ENCODE measurements at regions not wholly inside any gene's neighbourhood (a gene's known extent, or its start where the extent isn't known, plus 50 kb on each side); places are given as distances from the start of the nearest gene placed in this dataset.

GRCh38 chr13:106263801-106264200, 271.7 kb downstream of the EFNB2 start:
- H3K9me3 Mint-ChIP-seq: no peaks in the 10 kb centered on the region
- no peak overlapping the region for H3K4me3 Mint-ChIP-seq
- H3K27ac Mint-ChIP-seq: no peak overlapping the region
- no peaks in the 10 kb centered on the region for H3K27me3 Mint-ChIP-seq
- no peaks in the 10 kb centered on the region for H3K4me1 Mint-ChIP-seq
- H3K36me3 Mint-ChIP-seq: no peaks in the 10 kb centered on the region
- ATAC-seq: no peak

- H3K27me3 Mint-ChIP-seq: no peaks in the 10 kb centered on the region
- ATAC-seq: no peak
- no peaks in the 10 kb centered on the region for H3K4me1 Mint-ChIP-seq
- no peaks in the 10 kb centered on the region for H3K9me3 Mint-ChIP-seq
- no peak overlapping the region for H3K4me3 Mint-ChIP-seq
- H3K36me3 Mint-ChIP-seq: no peaks in the 10 kb centered on the region
- H3K27ac Mint-ChIP-seq: no peak overlapping the region
Observed at GRCh38 chr13:106262886-106263285, 272.6 kb downstream of the EFNB2 start.

- Mint-ChIP-seq H3K27ac (no peak overlapping the region), H3K4me1 (no peaks in the 10 kb centered on the region), H3K9me3 (no peaks in the 10 kb centered on the region), H3K4me3 (no peak overlapping the region), H3K36me3 (no peaks in the 10 kb centered on the region), H3K27me3 (no peaks in the 10 kb centered on the region)
- no peak for ATAC-seq
Observed at GRCh38 chr13:106261450-106261849, 274.0 kb downstream of the EFNB2 start.

- Mint-ChIP-seq H3K27me3 (no peaks in the 10 kb centered on the region), H3K36me3 (no peaks in the 10 kb centered on the region), H3K4me3 (no peak overlapping the region), H3K4me1 (no peaks in the 10 kb centered on the region), H3K9me3 (no peaks in the 10 kb centered on the region), H3K27ac (no peak overlapping the region)
- no peak for ATAC-seq
Observed at GRCh38 chr13:106260352-106260751, 275.1 kb downstream of the EFNB2 start.

- Mint-ChIP-seq H3K4me3 (no peak overlapping the region), H3K36me3 (no peaks in the 10 kb centered on the region), H3K4me1 (no peaks in the 10 kb centered on the region), H3K9me3 (no peaks in the 10 kb centered on the region), H3K27ac (no peak overlapping the region), H3K27me3 (no peaks in the 10 kb centered on the region)
- no peak for ATAC-seq
Observed at GRCh38 chr13:106259928-106260327, 275.5 kb downstream of the EFNB2 start.

GRCh38 chr13:106246666-106247188, 288.7 kb downstream of the EFNB2 start:
- H3K9me3 Mint-ChIP-seq: no peaks in the 10 kb centered on the region
- no peaks in the 10 kb centered on the region for H3K27me3 Mint-ChIP-seq
- ATAC-seq: no peak
- no peak overlapping the region for H3K4me3 Mint-ChIP-seq
- no peak overlapping the region for H3K27ac Mint-ChIP-seq
- H3K4me1 Mint-ChIP-seq: no peaks in the 10 kb centered on the region
- H3K36me3 Mint-ChIP-seq: no peaks in the 10 kb centered on the region

GRCh38 chr13:106246242-106246641, 289.2 kb downstream of the EFNB2 start:
- no peaks in the 10 kb centered on the region for H3K9me3 Mint-ChIP-seq
- H3K36me3 Mint-ChIP-seq: no peaks in the 10 kb centered on the region
- no peak overlapping the region for H3K27ac Mint-ChIP-seq
- no peaks in the 10 kb centered on the region for H3K27me3 Mint-ChIP-seq
- no peaks in the 10 kb centered on the region for H3K4me1 Mint-ChIP-seq
- no peak for ATAC-seq
- no peak overlapping the region for H3K4me3 Mint-ChIP-seq

GRCh38 chr13:106243011-106243565, 292.4 kb downstream of the EFNB2 start:
- no peaks in the 10 kb centered on the region for H3K36me3 Mint-ChIP-seq
- ATAC-seq: no peak
- no peaks in the 10 kb centered on the region for H3K27me3 Mint-ChIP-seq
- H3K4me3 Mint-ChIP-seq: no peak overlapping the region
- no peaks in the 10 kb centered on the region for H3K4me1 Mint-ChIP-seq
- no peak overlapping the region for H3K27ac Mint-ChIP-seq
- no peaks in the 10 kb centered on the region for H3K9me3 Mint-ChIP-seq

GRCh38 chr13:106241974-106242953, 293.2 kb downstream of the EFNB2 start:
- H3K27me3 Mint-ChIP-seq: no peaks in the 10 kb centered on the region
- no peak for ATAC-seq
- no peak overlapping the region for H3K4me3 Mint-ChIP-seq
- H3K9me3 Mint-ChIP-seq: no peaks in the 10 kb centered on the region
- H3K4me1 Mint-ChIP-seq: no peaks in the 10 kb centered on the region
- no peak overlapping the region for H3K27ac Mint-ChIP-seq
- no peaks in the 10 kb centered on the region for H3K36me3 Mint-ChIP-seq

- H3K36me3 Mint-ChIP-seq: no peaks in the 10 kb centered on the region
- no peak for ATAC-seq
- no peaks in the 10 kb centered on the region for H3K4me1 Mint-ChIP-seq
- H3K4me3 Mint-ChIP-seq: no peak overlapping the region
- H3K9me3 Mint-ChIP-seq: no peaks in the 10 kb centered on the region
- H3K27me3 Mint-ChIP-seq: no peaks in the 10 kb centered on the region
- no peak overlapping the region for H3K27ac Mint-ChIP-seq
Observed at GRCh38 chr13:106238690-106239089, 296.8 kb downstream of the EFNB2 start.

- H3K4me3 Mint-ChIP-seq: no peak overlapping the region
- no peaks in the 10 kb centered on the region for H3K4me1 Mint-ChIP-seq
Observed at GRCh38 chr13:106234636-106235035, 300.8 kb downstream of the EFNB2 start.

GRCh38 chr13:106233134-106233735, 302.2 kb downstream of the EFNB2 start:
- no peak overlapping the region for H3K4me3 Mint-ChIP-seq
- no peaks in the 10 kb centered on the region for H3K4me1 Mint-ChIP-seq
- H3K27ac Mint-ChIP-seq: no peak overlapping the region
- no peak for ATAC-seq
- H3K36me3 Mint-ChIP-seq: no peaks in the 10 kb centered on the region
- H3K27me3 Mint-ChIP-seq: no peaks in the 10 kb centered on the region
- H3K9me3 Mint-ChIP-seq: no peaks in the 10 kb centered on the region

More at GRCh38 chr13:106234636-106235035, 300.8 kb downstream of the EFNB2 start:
- Mint-ChIP-seq H3K9me3 (no peaks in the 10 kb centered on the region), H3K27me3 (no peaks in the 10 kb centered on the region), H3K36me3 (no peaks in the 10 kb centered on the region), H3K27ac (no peak overlapping the region)
- ATAC-seq: no peak

GRCh38 chr13:106232681-106233080, 302.8 kb downstream of the EFNB2 start:
- Mint-ChIP-seq H3K36me3 (no peaks in the 10 kb centered on the region), H3K4me3 (no peak overlapping the region), H3K27ac (no peak overlapping the region), H3K4me1 (no peaks in the 10 kb centered on the region), H3K9me3 (no peaks in the 10 kb centered on the region), H3K27me3 (no peaks in the 10 kb centered on the region)
- no peak for ATAC-seq

GRCh38 chr13:106230450-106230849, 305.0 kb downstream of the EFNB2 start:
- no peaks in the 10 kb centered on the region for H3K27me3 Mint-ChIP-seq
- no peak overlapping the region for H3K27ac Mint-ChIP-seq
- no peaks in the 10 kb centered on the region for H3K9me3 Mint-ChIP-seq
- no peak overlapping the region for H3K4me3 Mint-ChIP-seq
- ATAC-seq: no peak
- no peaks in the 10 kb centered on the region for H3K4me1 Mint-ChIP-seq
- H3K36me3 Mint-ChIP-seq: no peaks in the 10 kb centered on the region

GRCh38 chr13:106225126-106225525, 310.3 kb downstream of the EFNB2 start:
- no peaks in the 10 kb centered on the region for H3K9me3 Mint-ChIP-seq

More at GRCh38 chr13:106225126-106225525, 310.3 kb downstream of the EFNB2 start:
- Mint-ChIP-seq H3K27ac (no peak overlapping the region), H3K27me3 (no peaks in the 10 kb centered on the region), H3K36me3 (no peaks in the 10 kb centered on the region), H3K4me1 (no peaks in the 10 kb centered on the region), H3K4me3 (no peak overlapping the region)
- no peak for ATAC-seq
